ENCODE measurements at regions not wholly inside any gene's neighbourhood (a gene's known extent, or its start where the extent isn't known, plus 50 kb on each side); places are given as distances from the start of the nearest gene placed in this dataset.

DNA sequence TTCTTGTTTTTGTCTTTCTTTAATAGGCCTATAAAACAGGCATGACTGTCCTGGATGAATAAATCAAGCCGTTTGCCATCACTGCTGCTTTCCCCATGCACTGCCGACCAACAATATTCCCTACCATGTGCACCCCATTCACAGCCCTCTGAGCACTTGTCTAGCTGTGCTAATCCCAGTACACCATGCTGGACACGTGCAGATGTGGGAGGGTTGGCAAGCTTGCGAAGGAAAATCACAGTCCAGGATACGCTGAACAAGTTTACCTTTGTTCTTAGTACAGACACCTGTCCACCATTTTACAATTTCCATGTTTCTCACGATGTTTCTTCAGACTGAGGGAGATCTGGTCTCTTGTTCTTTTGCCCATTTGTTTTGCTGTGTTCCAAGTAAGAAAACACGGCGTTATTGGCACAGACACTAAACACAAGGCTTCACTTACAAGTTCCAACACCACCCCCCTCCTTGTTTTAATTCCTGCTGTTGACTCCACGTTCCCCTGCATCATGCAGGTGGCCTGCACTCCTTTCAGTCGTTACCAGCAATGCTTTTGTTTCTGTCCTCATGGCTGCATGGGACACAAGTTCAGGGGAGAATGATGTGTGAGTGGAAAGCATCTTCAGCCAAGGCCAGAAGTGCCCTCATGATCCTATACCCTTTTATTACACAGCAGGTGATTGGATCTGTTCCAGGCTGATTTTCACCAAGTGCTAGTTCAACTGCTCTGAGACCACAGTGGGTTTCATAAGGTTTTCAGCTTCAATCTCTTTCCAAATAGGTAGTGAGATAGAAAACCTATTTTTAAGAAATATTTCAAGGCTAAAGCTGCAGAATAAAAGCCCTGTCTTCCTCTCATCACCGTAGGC lies 608.9 kb downstream of the IRX1 start:
- Mint-ChIP-seq H3K4me1 (no peaks in the 10 kb centered on the region), H3K27ac (no peak overlapping the region), H3K27me3 (no peaks in the 10 kb centered on the region), H3K4me3 (no peak overlapping the region), H3K36me3 (ENCODE audit: low read depth) (no peaks in the 10 kb centered on the region), H3K9me3 (no peaks in the 10 kb centered on the region)
- DNase-seq: peak; percentile 24
- intact Hi-C loops (cut with micrococcal nuclease): no loop called here

DNA sequence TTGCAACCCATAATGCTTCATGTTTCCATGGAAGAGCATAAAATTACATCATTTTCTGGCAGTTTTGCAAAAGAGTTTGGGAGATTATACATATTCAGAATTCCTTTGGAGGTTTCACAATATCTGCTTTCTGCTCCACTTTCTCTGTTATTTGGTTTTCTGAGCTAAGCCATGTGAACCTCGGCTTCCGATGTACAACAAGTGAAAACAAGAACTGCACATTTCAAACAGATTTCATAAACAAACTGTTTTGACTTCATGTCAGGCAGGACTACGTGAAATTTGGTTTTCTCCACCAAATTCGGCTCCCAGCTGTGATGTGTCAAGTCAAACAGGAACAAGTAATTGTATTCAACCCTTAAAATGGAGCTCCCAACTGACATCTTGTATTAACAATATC lies 609.8 kb downstream of the IRX1 start:
- H3K27ac Mint-ChIP-seq: no peak overlapping the region
- no peaks in the 10 kb centered on the region for H3K4me1 Mint-ChIP-seq
- no peak for DNase-seq
- no peaks in the 10 kb centered on the region for H3K9me3 Mint-ChIP-seq
- H3K27me3 Mint-ChIP-seq: no peaks in the 10 kb centered on the region
- no peak overlapping the region for H3K4me3 Mint-ChIP-seq
- no peaks in the 10 kb centered on the region for H3K36me3 Mint-ChIP-seq (ENCODE audit: low read depth)
- intact Hi-C loops (cut with micrococcal nuclease): no loop called here

DNA sequence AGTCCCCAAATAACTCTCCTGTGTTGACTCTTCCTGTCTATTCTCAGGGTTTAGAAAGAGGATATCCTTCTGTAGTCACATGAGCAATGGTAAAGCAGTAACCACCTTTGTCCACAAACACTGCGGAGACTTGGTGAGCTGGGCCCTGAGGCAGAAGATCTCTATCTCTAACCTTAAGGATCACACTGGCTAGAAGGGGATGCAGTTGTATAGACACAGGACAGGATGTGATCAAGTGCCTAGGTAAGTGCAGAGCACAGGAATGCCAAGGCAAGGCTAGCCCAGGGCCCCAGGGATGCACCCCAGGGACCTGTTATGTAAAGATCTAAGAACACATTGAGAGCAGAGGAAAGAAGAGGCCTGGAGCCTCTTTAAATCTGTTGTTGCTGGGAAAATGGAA lies 610.5 kb downstream of the IRX1 start:
- Mint-ChIP-seq H3K27me3 (no peaks in the 10 kb centered on the region), H3K27ac (no peak overlapping the region), H3K9me3 (no peaks in the 10 kb centered on the region), H3K4me1 (no peaks in the 10 kb centered on the region), H3K36me3 (ENCODE audit: low read depth) (no peaks in the 10 kb centered on the region), H3K4me3 (no peak overlapping the region)
- no peak for DNase-seq
- intact Hi-C loops (cut with micrococcal nuclease): no loop called here

DNA sequence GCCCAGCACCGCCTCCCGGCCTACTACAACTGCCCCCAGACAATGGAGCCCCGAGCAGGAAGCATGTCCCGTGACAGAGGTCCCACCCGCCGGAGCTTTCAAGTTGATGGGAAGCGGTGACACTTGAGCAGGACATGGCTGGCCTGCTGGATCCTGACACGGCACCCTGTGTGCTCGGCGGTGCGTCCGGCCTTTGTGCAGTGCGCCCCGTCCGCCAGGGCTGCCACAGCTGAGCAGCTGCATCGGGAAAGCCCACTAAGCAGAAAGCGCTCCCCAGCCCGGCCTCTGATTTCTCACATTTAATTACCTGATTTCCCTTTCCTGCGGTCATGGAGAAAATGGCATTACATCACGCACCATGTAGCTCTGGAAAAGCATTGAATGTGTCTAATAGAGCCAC lies 611.9 kb downstream of the IRX1 start:
- Mint-ChIP-seq H3K4me3 (no peak overlapping the region), H3K27me3 (no peaks in the 10 kb centered on the region), H3K36me3 (ENCODE audit: low read depth) (no peaks in the 10 kb centered on the region), H3K9me3 (peaks cover 3% of the 10 kb centered on the region), H3K27ac (no peak overlapping the region), H3K4me1 (no peaks in the 10 kb centered on the region)
- DNase-seq: no peak
- intact Hi-C loops (cut with micrococcal nuclease): no loop called here

DNA sequence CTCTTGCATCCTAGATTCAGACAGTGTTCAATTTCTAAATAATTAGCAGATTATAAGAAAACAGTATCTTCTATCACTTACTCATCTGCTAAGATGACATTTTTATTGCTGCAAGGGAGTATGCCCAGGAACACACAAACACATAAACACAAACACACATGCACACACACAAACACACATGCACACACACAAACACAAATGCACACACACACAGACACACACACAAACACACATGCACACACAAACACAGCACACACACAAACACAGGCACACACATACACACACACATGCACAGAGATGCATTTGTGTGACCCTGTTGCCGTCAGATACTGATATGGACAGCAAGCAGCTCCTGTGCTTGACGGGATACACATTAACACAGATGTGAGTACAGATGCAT lies 612.9 kb downstream of the IRX1 start:
- peaks cover 3% of the 10 kb centered on the region for H3K9me3 Mint-ChIP-seq
- H3K27ac Mint-ChIP-seq: no peak overlapping the region
- H3K36me3 Mint-ChIP-seq (ENCODE audit: low read depth): no peaks in the 10 kb centered on the region
- H3K4me1 Mint-ChIP-seq: no peaks in the 10 kb centered on the region
- H3K4me3 Mint-ChIP-seq: no peak overlapping the region
- H3K27me3 Mint-ChIP-seq: no peaks in the 10 kb centered on the region
- DNase-seq: no peak
- intact Hi-C loops (cut with micrococcal nuclease): no loop called here

DNA sequence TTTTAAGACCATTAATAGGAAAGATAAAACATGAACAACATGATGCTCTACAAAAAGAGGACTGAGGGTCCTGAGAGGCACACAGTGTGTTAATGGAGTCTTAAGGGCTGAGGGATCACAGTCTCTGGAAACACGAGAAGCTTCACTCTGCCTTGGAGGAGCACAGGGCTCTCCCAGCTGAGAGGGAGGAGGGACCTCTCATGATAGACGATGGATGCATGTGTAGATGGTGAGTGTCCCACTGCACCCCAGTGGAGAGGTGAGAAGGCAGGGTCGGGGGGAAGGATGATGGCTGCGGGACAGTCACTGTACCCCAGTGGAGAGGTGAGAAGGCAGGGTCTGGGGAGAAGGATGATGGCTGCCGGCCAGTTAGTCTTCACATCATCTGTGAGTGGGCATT lies 613.4 kb downstream of the IRX1 start:
- H3K36me3 Mint-ChIP-seq (ENCODE audit: low read depth): no peaks in the 10 kb centered on the region
- no peaks in the 10 kb centered on the region for H3K4me1 Mint-ChIP-seq
- peaks cover 3% of the 10 kb centered on the region for H3K9me3 Mint-ChIP-seq
- DNase-seq: no peak
- H3K4me3 Mint-ChIP-seq: no peak overlapping the region
- H3K27ac Mint-ChIP-seq: no peak overlapping the region
- intact Hi-C loops (cut with micrococcal nuclease): no loop called here
- H3K27me3 Mint-ChIP-seq: no peaks in the 10 kb centered on the region

DNA sequence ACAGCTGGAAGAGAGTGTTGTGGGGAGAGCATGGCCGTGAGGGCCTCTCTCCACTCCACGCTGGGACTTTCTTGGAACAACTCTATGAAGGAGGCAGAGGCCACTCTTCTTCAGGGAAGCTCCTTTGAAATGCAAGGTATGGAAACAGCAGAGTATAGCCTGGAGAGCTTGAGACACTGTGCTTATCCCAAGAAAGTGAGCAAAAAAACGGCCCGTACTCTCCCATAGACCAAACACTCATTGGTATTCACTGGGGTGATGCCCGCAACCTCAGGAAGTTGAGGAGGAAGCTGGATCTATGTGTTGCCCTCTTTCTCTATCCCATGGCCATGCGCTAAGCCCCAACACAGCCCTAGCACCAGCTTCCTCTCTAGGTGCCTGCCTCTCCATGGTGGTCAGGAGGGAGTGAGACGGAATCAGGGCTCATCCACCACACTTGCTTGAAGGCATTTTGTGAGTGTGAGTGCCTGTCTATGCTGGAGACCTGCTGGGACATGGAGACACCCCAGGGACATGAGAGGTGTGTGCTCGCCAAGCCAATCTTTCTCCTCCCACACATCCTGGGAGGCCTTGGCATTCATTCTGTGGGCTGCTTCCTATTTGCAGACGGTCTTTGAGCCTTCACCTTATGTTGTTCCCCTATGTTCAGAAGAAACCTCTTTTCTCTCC lies 616.6 kb downstream of the IRX1 start:
- DNase-seq: no peak
- Mint-ChIP-seq H3K27ac (no peak overlapping the region), H3K4me3 (no peak overlapping the region), H3K4me1 (no peaks in the 10 kb centered on the region), H3K36me3 (ENCODE audit: low read depth) (no peaks in the 10 kb centered on the region), H3K9me3 (peaks cover 3% of the 10 kb centered on the region), H3K27me3 (no peaks in the 10 kb centered on the region)
- intact Hi-C loops (cut with micrococcal nuclease): no loop called here

DNA sequence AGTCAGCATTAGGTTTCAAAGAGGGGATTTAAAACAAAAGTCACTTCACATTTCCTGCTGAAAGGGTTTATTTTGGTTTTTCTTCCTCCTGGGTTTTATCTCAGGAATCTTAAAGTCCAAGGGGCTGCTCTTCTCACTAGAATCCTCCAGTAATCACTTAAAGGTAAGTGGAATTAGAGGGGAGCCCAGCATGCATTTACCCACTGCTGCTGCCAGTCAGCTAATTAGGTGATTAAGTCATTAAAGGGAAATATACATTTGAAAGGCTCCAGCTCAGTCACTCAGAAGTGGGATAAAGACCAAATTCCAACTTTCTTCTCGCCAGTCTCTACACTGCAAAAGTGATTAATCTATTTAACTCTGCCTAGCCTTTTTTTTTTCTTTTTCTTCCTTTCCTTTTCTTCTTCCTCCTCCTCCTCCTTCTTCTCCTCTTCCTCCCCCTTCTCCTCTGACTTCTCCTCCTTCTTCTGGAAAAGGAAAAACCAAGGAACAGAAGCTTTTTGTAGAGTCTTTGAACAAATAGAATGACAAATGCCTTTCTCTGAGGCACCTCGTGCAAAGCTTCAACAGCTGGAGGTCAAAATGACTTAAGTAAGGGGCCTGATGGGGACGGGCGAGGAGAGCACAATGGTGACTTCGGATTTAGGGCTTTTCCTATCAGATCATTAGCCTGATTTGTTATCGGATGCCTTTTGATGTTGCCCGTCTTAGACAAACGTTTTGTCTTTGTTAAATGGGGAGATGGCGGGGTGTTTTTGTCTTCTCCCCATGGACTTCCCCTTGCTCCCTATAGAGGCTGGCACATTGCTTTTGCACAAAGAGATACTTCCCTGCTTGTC lies 617.6 kb downstream of the IRX1 start:
- Mint-ChIP-seq H3K9me3 (peaks cover 3% of the 10 kb centered on the region), H3K27me3 (no peaks in the 10 kb centered on the region), H3K36me3 (ENCODE audit: low read depth) (no peaks in the 10 kb centered on the region), H3K27ac (no peak overlapping the region), H3K4me1 (no peaks in the 10 kb centered on the region), H3K4me3 (no peak overlapping the region)
- DNase-seq: no peak
- intact Hi-C loops (cut with micrococcal nuclease): no loop called here

DNA sequence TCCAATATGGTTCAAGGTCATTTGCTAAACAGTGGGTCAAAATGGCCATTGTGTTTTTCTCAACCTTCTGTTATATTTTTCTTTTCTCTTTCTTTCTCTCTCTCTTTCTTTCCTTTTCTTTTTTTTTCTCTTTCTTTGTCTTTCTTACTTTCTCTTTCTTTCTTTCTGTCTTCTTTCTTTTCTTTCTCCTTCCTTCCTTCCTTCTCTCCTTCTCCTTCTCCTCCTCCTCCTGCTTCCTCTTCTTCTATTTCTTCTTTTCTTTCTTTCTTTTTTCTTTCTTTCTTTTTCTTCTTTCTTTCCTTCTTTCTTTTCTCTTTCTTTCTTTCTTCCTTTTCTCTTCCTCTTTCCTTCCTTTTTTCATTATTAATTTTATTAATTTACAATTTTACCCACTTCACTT lies 619.5 kb downstream of the IRX1 start:
- Mint-ChIP-seq H3K4me3 (no peak overlapping the region), H3K9me3 (peaks cover 3% of the 10 kb centered on the region), H3K4me1 (no peaks in the 10 kb centered on the region), H3K36me3 (ENCODE audit: low read depth) (no peaks in the 10 kb centered on the region), H3K27me3 (no peaks in the 10 kb centered on the region), H3K27ac (no peak overlapping the region)
- DNase-seq: no peak
- intact Hi-C loops (cut with micrococcal nuclease): no loop called here

DNA sequence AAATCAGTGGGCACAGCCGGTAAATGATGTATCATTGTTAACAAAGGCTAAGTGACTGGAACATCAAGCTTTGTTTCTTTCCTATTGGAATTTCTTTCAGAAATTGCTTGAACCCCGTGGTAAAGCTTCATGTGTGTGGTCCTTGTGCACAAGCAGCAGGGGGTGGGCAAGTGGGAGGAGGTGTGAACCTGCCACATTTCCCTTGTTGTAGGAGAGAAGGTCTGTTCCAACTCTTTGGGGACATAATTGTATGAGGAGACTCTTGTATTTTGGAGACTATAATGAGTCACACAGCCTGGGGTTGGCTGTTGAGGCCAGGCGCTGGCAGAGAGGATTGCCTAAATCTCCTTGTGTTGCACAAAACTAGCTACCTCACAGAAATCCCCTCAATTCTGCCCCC lies 620.5 kb downstream of the IRX1 start:
- H3K36me3 Mint-ChIP-seq (ENCODE audit: low read depth): no peaks in the 10 kb centered on the region
- H3K9me3 Mint-ChIP-seq: peaks cover 3% of the 10 kb centered on the region
- H3K27ac Mint-ChIP-seq: no peak overlapping the region
- H3K4me3 Mint-ChIP-seq: no peak overlapping the region
- DNase-seq: no peak
- intact Hi-C loops (cut with micrococcal nuclease): no loop called here
- no peaks in the 10 kb centered on the region for H3K27me3 Mint-ChIP-seq
- no peaks in the 10 kb centered on the region for H3K4me1 Mint-ChIP-seq

DNA sequence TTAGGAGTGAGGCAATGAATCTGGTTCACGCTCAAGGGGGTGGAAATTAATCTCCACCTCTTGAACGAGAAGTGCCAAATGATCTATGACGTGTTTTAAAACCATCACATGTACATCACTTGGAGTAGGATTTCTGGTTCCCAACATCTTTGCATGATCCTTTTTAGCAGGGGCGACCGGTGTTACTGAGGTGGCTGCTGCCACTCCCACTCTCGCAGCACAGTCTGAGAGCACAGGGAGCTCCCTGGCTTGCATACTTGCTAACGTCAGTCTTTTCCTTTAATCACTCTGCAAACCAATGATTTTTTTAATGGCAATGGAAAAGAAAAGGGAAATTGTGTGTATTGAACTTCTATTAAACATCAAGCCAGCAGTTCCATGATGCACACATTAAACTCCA lies 624.4 kb downstream of the IRX1 start:
- Mint-ChIP-seq H3K27ac (no peak overlapping the region), H3K36me3 (ENCODE audit: low read depth) (no peaks in the 10 kb centered on the region), H3K4me3 (no peak overlapping the region), H3K9me3 (no peaks in the 10 kb centered on the region), H3K27me3 (no peaks in the 10 kb centered on the region), H3K4me1 (no peaks in the 10 kb centered on the region)
- intact Hi-C loops (cut with micrococcal nuclease): no loop called here
- no peak for DNase-seq

DNA sequence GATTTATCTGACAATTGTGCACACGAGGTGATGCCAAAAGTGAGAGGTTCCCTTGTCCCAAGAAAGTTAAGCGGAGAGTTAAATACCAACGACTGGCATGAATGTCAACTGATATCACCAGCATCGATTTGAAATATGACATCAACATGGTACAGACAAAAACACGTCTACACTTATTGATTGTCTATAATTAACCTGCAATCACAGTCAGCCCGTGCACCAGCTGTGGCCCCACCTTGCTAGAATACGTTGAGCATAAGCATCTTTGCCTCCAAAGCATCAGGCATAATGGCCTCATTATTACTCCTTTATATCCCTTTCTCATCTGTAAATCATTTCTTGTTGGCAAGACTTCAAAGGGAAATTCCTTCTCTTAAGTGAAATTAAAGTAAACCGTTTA lies 625.4 kb downstream of the IRX1 start:
- Mint-ChIP-seq H3K27me3 (no peaks in the 10 kb centered on the region), H3K36me3 (ENCODE audit: low read depth) (no peaks in the 10 kb centered on the region), H3K4me3 (no peak overlapping the region), H3K9me3 (no peaks in the 10 kb centered on the region), H3K4me1 (no peaks in the 10 kb centered on the region), H3K27ac (no peak overlapping the region)
- intact Hi-C loops (cut with micrococcal nuclease): no loop called here
- DNase-seq: no peak

DNA sequence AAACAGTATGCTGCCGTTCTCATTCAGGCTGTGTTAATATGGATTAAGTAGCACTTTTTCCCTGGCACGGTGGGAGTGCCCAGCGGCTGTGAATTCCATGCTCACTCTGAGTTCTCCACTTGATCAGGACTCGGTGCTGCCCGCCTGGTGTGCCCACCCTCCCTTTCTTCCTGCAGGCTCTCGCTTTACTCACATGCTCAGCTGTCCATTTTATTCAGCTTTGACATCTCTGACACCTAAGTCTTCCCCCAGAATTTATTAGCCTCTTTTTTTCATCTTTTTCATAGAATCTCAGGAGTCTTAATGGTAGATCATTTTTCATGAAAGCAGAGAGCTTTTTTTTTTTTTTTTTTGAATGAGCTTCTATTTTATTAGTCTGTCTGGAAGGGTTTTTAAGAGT lies 626.5 kb downstream of the IRX1 start:
- no peak overlapping the region for H3K27ac Mint-ChIP-seq

DNA sequence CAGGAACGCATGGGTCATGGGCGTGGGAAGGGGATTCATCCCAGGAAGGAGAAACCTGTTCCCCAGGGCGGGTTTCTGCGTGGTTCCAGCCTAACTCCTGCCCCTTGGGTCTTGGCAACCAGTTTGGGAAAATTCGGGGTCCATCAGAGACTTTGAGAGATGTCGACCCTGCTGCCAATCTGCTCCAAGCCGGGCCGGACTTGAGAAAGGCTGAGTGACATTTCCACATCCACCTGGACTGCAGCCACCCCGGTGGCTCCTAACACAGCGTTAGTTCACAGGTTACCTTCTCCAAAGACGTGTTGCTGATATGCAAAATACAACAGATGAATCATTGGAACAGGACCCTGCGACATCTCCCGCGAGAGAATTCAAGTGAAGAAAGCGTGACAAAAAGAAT lies 627.2 kb downstream of the IRX1 start:
- intact Hi-C loops (cut with micrococcal nuclease): no loop called here
- DNase-seq: no peak
- H3K9me3 Mint-ChIP-seq: no peaks in the 10 kb centered on the region
- no peaks in the 10 kb centered on the region for H3K36me3 Mint-ChIP-seq (ENCODE audit: low read depth)
- H3K27me3 Mint-ChIP-seq: no peaks in the 10 kb centered on the region
- H3K4me3 Mint-ChIP-seq: no peak overlapping the region
- H3K27ac Mint-ChIP-seq: no peak overlapping the region
- no peaks in the 10 kb centered on the region for H3K4me1 Mint-ChIP-seq

More for the DNA sequence above, 626.5 kb downstream of the IRX1 start:
- Mint-ChIP-seq H3K36me3 (ENCODE audit: low read depth) (no peaks in the 10 kb centered on the region), H3K27me3 (no peaks in the 10 kb centered on the region), H3K9me3 (no peaks in the 10 kb centered on the region), H3K4me3 (no peak overlapping the region), H3K4me1 (no peaks in the 10 kb centered on the region)
- no peak for DNase-seq
- intact Hi-C loops (cut with micrococcal nuclease): no loop called here
